ENCODE measurements at regions not wholly inside any gene's neighbourhood (a gene's known extent, or its start where the extent isn't known, plus 50 kb on each side); places are given as distances from the start of the nearest gene placed in this dataset.

DNA sequence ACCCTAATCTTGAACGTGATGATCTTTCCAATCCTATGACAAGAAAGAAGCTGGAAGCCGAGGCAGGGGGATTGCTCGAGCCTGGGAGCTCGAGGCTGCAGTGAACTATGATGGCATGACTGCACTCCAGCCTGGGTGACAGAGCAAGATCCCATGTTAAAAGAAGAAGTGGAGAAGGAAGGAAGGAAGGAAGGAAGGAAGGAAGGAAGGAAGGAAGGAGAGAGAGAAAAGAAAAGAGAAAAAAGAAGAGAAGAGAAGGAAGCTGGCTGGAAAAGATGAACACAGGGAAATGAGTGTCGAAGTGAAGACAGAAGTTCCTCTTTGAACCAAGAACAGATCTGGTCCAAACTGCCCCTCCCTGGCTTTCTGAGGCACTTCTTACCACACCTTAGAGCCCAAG is 100.5 kb upstream of the PRNP start:
- TF ChIP-seq, protein P1, sequence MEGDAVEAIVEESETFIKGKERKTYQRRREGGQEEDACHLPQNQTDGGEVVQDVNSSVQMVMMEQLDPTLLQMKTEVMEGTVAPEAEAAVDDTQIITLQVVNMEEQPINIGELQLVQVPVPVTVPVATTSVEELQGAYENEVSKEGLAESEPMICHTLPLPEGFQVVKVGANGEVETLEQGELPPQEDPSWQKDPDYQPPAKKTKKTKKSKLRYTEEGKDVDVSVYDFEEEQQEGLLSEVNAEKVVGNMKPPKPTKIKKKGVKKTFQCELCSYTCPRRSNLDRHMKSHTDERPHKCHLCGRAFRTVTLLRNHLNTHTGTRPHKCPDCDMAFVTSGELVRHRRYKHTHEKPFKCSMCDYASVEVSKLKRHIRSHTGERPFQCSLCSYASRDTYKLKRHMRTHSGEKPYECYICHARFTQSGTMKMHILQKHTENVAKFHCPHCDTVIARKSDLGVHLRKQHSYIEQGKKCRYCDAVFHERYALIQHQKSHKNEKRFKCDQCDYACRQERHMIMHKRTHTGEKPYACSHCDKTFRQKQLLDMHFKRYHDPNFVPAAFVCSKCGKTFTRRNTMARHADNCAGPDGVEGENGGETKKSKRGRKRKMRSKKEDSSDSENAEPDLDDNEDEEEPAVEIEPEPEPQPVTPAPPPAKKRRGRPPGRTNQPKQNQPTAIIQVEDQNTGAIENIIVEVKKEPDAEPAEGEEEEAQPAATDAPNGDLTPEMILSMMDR (IDR thresholded peaks at IDR 0.05; ENCODE audit: unreplicated experiment), result no peak
- Mint-ChIP-seq H3K27me3 (ENCODE audit: low read depth) (peaks cover 46% of the 10 kb centered on the region), H3K9me3 (no peaks in the 10 kb centered on the region), H3K27ac (no peak overlapping the region), H3K36me3 (no peaks in the 10 kb centered on the region), H3K4me3 (no peak overlapping the region), H3K4me1 (no peaks in the 10 kb centered on the region)
- no peak for DNase-seq (ENCODE audit: low spot score in 2 of 2, unreplicated experiment in 2 of 2)

DNA sequence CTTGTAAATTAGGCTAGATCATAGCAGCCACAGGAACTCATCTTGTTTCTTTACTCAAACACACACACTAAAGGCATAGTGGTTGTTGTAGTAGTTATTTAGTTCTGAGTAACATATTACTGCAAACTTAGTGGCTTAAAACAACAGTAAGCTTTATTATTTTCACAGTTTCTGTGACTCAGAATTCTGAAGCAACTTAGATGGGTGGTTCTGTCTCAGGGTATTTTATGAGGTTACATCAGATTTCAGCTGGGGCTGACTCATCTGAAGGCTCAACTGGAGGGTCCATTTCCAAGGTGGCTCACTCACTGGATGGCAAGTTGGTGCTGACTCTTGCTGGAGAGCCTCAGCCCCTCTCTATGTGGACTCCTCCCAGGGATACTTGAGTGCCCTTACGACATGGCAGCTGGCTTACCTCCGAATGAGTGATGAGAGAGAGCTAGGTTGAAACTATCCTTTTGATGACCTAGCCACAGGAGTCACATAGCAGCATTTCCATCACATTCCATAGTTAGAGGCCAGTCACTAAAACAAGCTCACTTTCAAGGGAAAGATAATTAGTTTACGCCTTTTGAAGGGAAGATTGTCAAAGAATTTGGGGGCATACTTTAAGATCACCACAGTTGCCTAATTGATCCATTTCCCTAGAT is 101.0 kb upstream of the PRNP start:
- Mint-ChIP-seq H3K4me1 (no peaks in the 10 kb centered on the region), H3K27me3 (ENCODE audit: low read depth) (peaks cover 45% of the 10 kb centered on the region), H3K36me3 (no peaks in the 10 kb centered on the region), H3K27ac (no peak overlapping the region), H3K9me3 (no peaks in the 10 kb centered on the region), H3K4me3 (no peak overlapping the region)
- DNase-seq (ENCODE audit: low spot score in 2 of 2, unreplicated experiment in 2 of 2), result no peak
- TF ChIP-seq, protein P1 (IDR thresholded peaks at IDR 0.05; ENCODE audit: unreplicated experiment), result no peak

DNA sequence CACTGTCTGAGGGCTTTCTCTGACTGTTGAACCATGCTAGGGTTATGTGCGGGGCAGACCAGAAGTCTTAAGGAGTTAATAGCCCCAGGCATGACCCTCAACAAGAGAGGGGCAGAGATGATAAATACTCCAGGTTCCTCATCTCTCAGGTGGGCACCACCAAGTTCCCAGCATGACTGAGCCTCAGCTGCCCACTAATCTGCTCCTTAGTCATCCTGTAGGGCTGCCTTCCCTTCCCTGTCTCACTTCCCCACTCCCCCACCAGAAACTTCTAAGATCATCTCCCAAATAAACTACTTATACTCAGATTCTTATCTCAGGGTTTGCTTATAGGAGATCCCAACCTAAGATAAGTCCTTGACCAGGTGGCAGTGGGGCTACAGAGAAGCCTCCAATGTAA is 101.7 kb upstream of the PRNP start:
- TF ChIP-seq, protein P1 (IDR thresholded peaks at IDR 0.05; ENCODE audit: unreplicated experiment), result no peak
- Mint-ChIP-seq H3K4me3 (no peak overlapping the region), H3K4me1 (no peaks in the 10 kb centered on the region), H3K9me3 (no peaks in the 10 kb centered on the region), H3K27me3 (ENCODE audit: low read depth) (peaks cover 48% of the 10 kb centered on the region), H3K27ac (no peak overlapping the region), H3K36me3 (no peaks in the 10 kb centered on the region)
- DNase-seq (ENCODE audit: low spot score in 2 of 2, unreplicated experiment in 2 of 2), result no peak

DNA sequence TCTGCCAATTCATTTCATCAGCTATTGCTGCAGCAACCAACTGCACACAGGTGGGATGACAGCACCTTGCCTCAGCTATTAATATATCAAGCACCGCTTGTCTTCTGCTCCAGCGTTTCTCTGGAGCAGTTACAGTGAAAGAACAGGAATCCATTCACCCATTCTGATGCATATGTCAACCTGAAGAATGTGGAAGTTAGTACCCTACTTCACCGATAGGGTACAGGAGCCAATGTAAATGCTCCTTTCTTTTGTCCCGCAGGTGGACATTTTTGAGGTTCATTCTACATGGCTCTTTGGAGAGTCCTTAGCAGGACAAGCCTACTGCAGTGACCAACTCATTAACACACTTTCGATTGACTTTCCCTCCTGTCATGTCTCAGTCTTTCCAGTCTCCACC is 104.4 kb upstream of the PRNP start:
- Mint-ChIP-seq H3K27ac (no peak overlapping the region), H3K4me1 (no peaks in the 10 kb centered on the region), H3K4me3 (no peak overlapping the region), H3K36me3 (no peaks in the 10 kb centered on the region), H3K27me3 (ENCODE audit: low read depth) (peaks cover 62% of the 10 kb centered on the region), H3K9me3 (peaks cover 11% of the 10 kb centered on the region)
- TF ChIP-seq, protein P1 (IDR thresholded peaks at IDR 0.05; ENCODE audit: unreplicated experiment), result peak; percentile 63
- DNase-seq (ENCODE audit: low spot score in 2 of 2, unreplicated experiment in 2 of 2), result no peak

DNA sequence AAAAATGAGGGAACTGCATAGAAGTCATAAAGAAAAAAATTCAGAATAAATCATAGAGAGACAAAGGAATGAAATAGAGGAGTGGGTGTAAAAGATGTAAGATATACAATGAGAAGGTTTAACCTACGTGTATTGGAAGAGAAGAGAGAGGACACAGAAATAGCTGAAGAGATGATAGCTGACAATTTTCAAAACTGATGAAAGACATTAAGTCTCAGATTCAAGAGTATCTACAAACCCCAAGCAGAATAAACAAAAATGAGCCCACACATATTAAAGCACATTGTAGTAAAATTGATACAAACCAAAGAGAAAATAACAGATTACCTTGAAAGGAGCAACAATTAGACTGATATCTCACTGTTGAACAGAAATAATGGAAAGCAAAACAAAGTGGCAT is 107.9 kb upstream of the PRNP start:
- TF ChIP-seq, protein P1 (IDR thresholded peaks at IDR 0.05; ENCODE audit: unreplicated experiment), result no peak
- Mint-ChIP-seq H3K4me1 (no peaks in the 10 kb centered on the region), H3K9me3 (peaks cover 11% of the 10 kb centered on the region), H3K27me3 (ENCODE audit: low read depth) (peaks cover 63% of the 10 kb centered on the region), H3K27ac (no peak overlapping the region), H3K4me3 (no peak overlapping the region), H3K36me3 (no peaks in the 10 kb centered on the region)
- DNase-seq (ENCODE audit: low spot score in 2 of 2, unreplicated experiment in 2 of 2), result no peak

DNA sequence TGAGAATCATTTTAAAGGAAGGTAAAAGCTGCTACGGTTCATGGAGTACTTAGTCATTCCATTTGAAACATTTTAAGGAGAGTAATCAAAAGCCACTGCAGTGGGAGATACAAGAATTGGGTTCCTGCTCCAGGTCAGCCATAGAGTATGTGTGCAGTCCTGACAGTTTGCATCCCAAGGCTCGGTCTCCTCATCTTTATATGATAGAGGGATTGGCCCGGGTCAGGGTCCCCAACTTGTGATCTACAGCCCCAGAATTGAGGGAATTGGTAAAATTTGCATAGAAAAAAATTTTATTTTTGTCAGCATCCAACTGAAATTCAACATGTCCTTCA is 111.9 kb upstream of the PRNP start:
- peaks cover 51% of the 10 kb centered on the region for H3K27me3 Mint-ChIP-seq (ENCODE audit: low read depth)
- H3K9me3 Mint-ChIP-seq, result peaks cover 11% of the 10 kb centered on the region
- no peak overlapping the region for H3K4me3 Mint-ChIP-seq
- no peaks in the 10 kb centered on the region for H3K4me1 Mint-ChIP-seq
- H3K36me3 Mint-ChIP-seq, result no peaks in the 10 kb centered on the region
- DNase-seq (ENCODE audit: low spot score in 2 of 2, unreplicated experiment in 2 of 2), result no peak
- TF ChIP-seq, protein P1 (IDR thresholded peaks at IDR 0.05; ENCODE audit: unreplicated experiment), result no peak
- H3K27ac Mint-ChIP-seq, result no peak overlapping the region

Measured in mesothelial cell of epicardium (in vitro differentiated cells).